ENCODE measurements at regions not wholly inside any gene's neighbourhood (a gene's known extent, or its start where the extent isn't known, plus 50 kb on each side); places are given as distances from the start of the nearest gene placed in this dataset.

GRCh38 chr3:164190566-164190965, 887.7 kb downstream of the SI start:
- TF ChIP-seq EZH2 (IDR thresholded peaks at IDR 0.05; ENCODE audit: borderline replicate concordance, insufficient read depth, low read depth, low read length, poor library complexity, severe bottlenecking) (no peak), CTCF (IDR thresholded peaks at IDR 0.05) (no peak)

Measured in B cell (primary cell).